ENCODE measurements at regions not wholly inside any gene's neighbourhood (a gene's known extent, or its start where the extent isn't known, plus 50 kb on each side); places are given as distances from the start of the nearest gene placed in this dataset.

DNA sequence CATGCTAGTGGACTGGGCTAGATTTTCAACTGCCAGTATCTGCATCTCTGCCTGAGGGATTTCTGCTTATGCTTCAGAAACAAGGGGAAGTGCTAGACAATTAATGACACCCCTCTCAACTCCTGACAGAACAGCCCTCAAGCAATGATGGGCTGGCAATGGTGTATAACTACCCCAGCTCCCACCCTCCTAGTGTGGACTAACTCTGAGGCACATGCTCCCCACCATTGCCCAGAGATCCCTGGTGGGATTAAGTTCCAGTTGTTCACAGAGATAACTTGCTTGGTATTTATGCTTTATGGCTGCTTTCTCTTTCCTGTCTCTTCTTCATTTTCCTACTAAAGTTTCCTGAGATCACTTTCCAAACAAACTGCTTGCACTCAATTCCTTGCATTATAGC lies 113.5 kb downstream of the RPS24 start:
- H3K36me3 Mint-ChIP-seq: no peaks in the 10 kb centered on the region
- H3K9me3 Mint-ChIP-seq: no peaks in the 10 kb centered on the region
- no peak overlapping the region for H3K4me3 Mint-ChIP-seq
- no peak overlapping the region for H3K27ac Mint-ChIP-seq
- peaks cover 10% of the 10 kb centered on the region for H3K27me3 Mint-ChIP-seq
- no peaks in the 10 kb centered on the region for H3K4me1 Mint-ChIP-seq

GRCh38 chr10:78148216-78148960 lies 114.7 kb downstream of the RPS24 start:
- Mint-ChIP-seq H3K4me1 (no peaks in the 10 kb centered on the region), H3K27me3 (peaks cover 4% of the 10 kb centered on the region), H3K4me3 (no peak overlapping the region), H3K9me3 (no peaks in the 10 kb centered on the region), H3K36me3 (no peaks in the 10 kb centered on the region), H3K27ac (no peak overlapping the region)

DNA sequence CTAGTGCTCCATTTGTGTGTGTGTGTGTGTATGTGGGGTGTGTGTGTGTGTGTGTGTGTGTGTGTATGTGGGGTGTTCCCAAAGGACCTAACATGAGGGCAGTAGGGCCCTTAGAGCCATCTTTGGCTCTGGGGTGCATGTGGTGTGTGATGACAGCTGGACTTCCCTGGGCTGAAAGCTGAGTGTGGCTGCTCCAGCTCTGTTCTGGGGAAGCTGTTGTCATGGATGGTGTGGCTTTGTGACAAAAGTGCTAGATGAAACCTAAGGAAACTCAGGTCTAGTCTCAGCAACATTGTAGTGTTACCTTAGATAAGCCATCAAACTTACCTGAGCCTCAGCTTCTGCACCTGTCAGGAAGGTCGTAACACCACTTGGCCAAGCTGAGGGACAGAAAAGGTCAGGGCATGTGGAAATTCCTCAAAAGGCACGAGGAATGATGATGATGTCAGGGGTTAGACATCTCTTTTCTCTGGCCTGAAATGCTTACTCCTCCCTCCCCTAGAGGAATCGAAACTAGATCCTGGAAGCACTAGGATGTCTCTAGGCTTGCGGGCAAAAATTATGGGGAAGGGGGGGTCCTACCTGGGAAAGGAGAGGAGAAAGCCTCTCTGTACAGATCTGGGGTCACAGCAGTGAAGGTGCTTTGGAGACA lies 115.4 kb downstream of the RPS24 start:
- Mint-ChIP-seq H3K9me3 (no peaks in the 10 kb centered on the region), H3K4me3 (no peak overlapping the region), H3K27ac (no peak overlapping the region), H3K4me1 (no peaks in the 10 kb centered on the region), H3K36me3 (no peaks in the 10 kb centered on the region), H3K27me3 (peaks cover 2% of the 10 kb centered on the region)

- H3K4me1 Mint-ChIP-seq: no peaks in the 10 kb centered on the region
Observed at GRCh38 chr10:78150756-78151155, 117.1 kb downstream of the RPS24 start.

GRCh38 chr10:78155722-78156121 lies 122.1 kb downstream of the RPS24 start:
- H3K4me3 Mint-ChIP-seq: no peak overlapping the region
- no peaks in the 10 kb centered on the region for H3K36me3 Mint-ChIP-seq
- H3K27ac Mint-ChIP-seq: no peak overlapping the region
- H3K27me3 Mint-ChIP-seq: no peaks in the 10 kb centered on the region
- no peaks in the 10 kb centered on the region for H3K9me3 Mint-ChIP-seq
- no peaks in the 10 kb centered on the region for H3K4me1 Mint-ChIP-seq

More at GRCh38 chr10:78150756-78151155, 117.1 kb downstream of the RPS24 start:
- H3K27ac Mint-ChIP-seq: no peak overlapping the region
- no peaks in the 10 kb centered on the region for H3K9me3 Mint-ChIP-seq
- H3K36me3 Mint-ChIP-seq: no peaks in the 10 kb centered on the region
- no peaks in the 10 kb centered on the region for H3K27me3 Mint-ChIP-seq
- no peak overlapping the region for H3K4me3 Mint-ChIP-seq

GRCh38 chr10:78160591-78160990 lies 126.9 kb downstream of the RPS24 start:
- no peaks in the 10 kb centered on the region for H3K36me3 Mint-ChIP-seq
- H3K4me1 Mint-ChIP-seq: no peaks in the 10 kb centered on the region
- H3K27ac Mint-ChIP-seq: no peak overlapping the region

GRCh38 chr10:78162853-78163252 lies 129.2 kb downstream of the RPS24 start:
- Mint-ChIP-seq H3K9me3 (no peaks in the 10 kb centered on the region), H3K27ac (no peak overlapping the region), H3K4me1 (no peaks in the 10 kb centered on the region), H3K36me3 (no peaks in the 10 kb centered on the region), H3K4me3 (no peak overlapping the region), H3K27me3 (no peaks in the 10 kb centered on the region)

More at GRCh38 chr10:78160591-78160990, 126.9 kb downstream of the RPS24 start:
- no peaks in the 10 kb centered on the region for H3K9me3 Mint-ChIP-seq
- H3K27me3 Mint-ChIP-seq: no peaks in the 10 kb centered on the region
- H3K4me3 Mint-ChIP-seq: no peak overlapping the region

DNA sequence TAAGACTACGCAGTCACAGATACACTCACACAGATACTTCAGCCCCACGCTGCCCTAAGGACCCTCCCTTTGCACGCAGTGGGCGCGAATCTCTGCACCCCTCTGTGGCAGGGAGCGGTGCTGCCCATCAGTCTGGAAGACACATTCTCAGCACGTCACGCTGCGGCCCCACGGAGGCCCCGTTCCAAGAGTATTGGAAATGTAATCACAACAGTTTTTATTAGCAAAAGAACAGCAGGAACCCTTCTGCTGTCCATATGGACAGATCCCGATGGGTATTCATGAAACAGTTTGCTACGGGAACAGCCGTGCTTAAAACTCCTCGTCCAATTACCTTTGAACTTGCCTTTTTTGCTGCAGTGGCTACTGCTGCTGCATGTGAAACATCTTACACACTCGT lies 131.0 kb downstream of the RPS24 start:
- H3K4me3 Mint-ChIP-seq: no peak overlapping the region
- H3K4me1 Mint-ChIP-seq: no peaks in the 10 kb centered on the region
- H3K27ac Mint-ChIP-seq: no peak overlapping the region
- no peaks in the 10 kb centered on the region for H3K27me3 Mint-ChIP-seq
- no peaks in the 10 kb centered on the region for H3K36me3 Mint-ChIP-seq
- no peaks in the 10 kb centered on the region for H3K9me3 Mint-ChIP-seq

DNA sequence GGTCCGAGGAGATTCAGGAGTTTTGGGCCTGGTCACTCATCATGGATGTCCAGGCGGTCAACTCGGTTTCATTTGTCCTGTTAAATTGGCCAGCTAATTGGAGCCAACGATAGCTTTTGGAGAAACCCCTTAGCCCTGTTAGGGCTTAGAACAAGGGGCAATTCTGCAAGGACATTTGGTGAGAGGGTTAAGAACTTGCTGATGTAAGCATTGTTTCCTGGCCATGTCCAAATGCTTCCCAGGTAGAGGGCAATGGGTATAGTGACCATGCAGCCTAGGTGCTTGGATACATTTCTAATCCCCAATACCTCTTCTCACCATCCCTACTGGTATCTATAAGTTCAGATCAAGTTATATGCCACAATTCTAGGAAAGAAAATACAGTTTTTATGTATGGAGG lies 131.5 kb downstream of the RPS24 start:
- Mint-ChIP-seq H3K9me3 (no peaks in the 10 kb centered on the region), H3K4me3 (no peak overlapping the region), H3K4me1 (no peaks in the 10 kb centered on the region), H3K27ac (no peak overlapping the region), H3K36me3 (no peaks in the 10 kb centered on the region), H3K27me3 (no peaks in the 10 kb centered on the region)

DNA sequence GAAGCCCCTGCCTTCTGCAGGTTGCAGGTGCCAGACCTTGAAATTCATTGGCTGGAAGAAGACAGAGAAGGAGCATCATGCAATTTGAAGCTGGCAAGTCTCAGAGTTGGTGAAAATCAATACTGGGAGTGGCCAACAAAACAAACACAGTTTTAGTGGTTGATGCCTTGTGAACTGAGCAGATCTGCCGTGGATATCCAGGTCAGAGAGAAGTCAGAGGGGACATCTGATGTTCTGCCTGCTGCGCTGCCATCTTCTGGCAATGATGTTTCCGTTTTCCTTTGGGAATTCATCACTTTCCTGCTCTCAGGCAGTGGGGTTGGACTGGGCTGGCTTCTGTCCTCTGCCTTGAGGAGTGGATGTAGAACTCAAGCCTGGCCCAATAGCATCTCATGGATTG lies 132.0 kb downstream of the RPS24 start:
- H3K9me3 Mint-ChIP-seq: no peaks in the 10 kb centered on the region
- H3K4me3 Mint-ChIP-seq: no peak overlapping the region
- H3K4me1 Mint-ChIP-seq: no peaks in the 10 kb centered on the region
- no peak overlapping the region for H3K27ac Mint-ChIP-seq
- no peaks in the 10 kb centered on the region for H3K27me3 Mint-ChIP-seq
- no peaks in the 10 kb centered on the region for H3K36me3 Mint-ChIP-seq

- no peaks in the 10 kb centered on the region for H3K9me3 Mint-ChIP-seq
- H3K27me3 Mint-ChIP-seq: no peaks in the 10 kb centered on the region
- H3K4me1 Mint-ChIP-seq: no peaks in the 10 kb centered on the region
- no peaks in the 10 kb centered on the region for H3K36me3 Mint-ChIP-seq
- no peak overlapping the region for H3K27ac Mint-ChIP-seq
- H3K4me3 Mint-ChIP-seq: no peak overlapping the region
Observed at GRCh38 chr10:78166261-78166660, 132.6 kb downstream of the RPS24 start.

GRCh38 chr10:78169214-78169613 lies 135.6 kb downstream of the RPS24 start:
- H3K27ac Mint-ChIP-seq: no peak overlapping the region
- H3K4me1 Mint-ChIP-seq: no peaks in the 10 kb centered on the region
- no peaks in the 10 kb centered on the region for H3K9me3 Mint-ChIP-seq
- H3K27me3 Mint-ChIP-seq: no peaks in the 10 kb centered on the region
- no peak overlapping the region for H3K4me3 Mint-ChIP-seq
- H3K36me3 Mint-ChIP-seq: no peaks in the 10 kb centered on the region

DNA sequence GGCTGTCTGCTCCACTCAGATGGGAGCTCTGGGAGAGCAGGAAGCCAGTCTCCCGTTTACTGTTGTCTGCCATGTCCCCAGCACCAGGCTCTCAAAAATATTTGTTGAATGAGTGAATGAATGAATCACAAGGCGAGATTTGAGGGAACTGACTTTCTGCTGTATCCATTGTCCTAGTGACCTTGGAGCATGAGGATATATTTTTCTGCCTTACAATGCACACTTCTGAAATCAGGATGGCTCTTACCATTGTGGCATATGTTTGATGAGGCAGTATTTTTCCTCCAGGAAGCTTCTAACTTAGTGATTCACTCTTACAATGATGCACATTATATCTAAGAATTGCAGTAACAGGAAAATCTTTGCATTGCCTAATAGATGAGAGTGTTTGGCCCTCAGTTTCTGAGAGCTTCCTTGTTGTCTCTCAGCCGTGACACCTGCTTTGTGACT lies 136.4 kb downstream of the RPS24 start:
- H3K4me3 Mint-ChIP-seq: no peak overlapping the region
- H3K4me1 Mint-ChIP-seq: no peaks in the 10 kb centered on the region
- H3K27ac Mint-ChIP-seq: no peak overlapping the region
- no peaks in the 10 kb centered on the region for H3K36me3 Mint-ChIP-seq
- H3K9me3 Mint-ChIP-seq: no peaks in the 10 kb centered on the region
- H3K27me3 Mint-ChIP-seq: no peaks in the 10 kb centered on the region

- H3K27me3 Mint-ChIP-seq: no peaks in the 10 kb centered on the region
- no peaks in the 10 kb centered on the region for H3K9me3 Mint-ChIP-seq
- H3K4me3 Mint-ChIP-seq: no peak overlapping the region
- no peaks in the 10 kb centered on the region for H3K4me1 Mint-ChIP-seq
- H3K36me3 Mint-ChIP-seq: no peaks in the 10 kb centered on the region
- H3K27ac Mint-ChIP-seq: no peak overlapping the region
Observed at GRCh38 chr10:78171633-78172400, 138.2 kb downstream of the RPS24 start.

GRCh38 chr10:78173360-78174015 lies 139.8 kb downstream of the RPS24 start:
- H3K27ac Mint-ChIP-seq: no peak overlapping the region
- no peaks in the 10 kb centered on the region for H3K36me3 Mint-ChIP-seq
- no peaks in the 10 kb centered on the region for H3K27me3 Mint-ChIP-seq
- no peaks in the 10 kb centered on the region for H3K9me3 Mint-ChIP-seq
- H3K4me3 Mint-ChIP-seq: no peak overlapping the region
- no peaks in the 10 kb centered on the region for H3K4me1 Mint-ChIP-seq

Data from activated naive CD4-positive, alpha-beta T cell treated with anti-CD3 and anti-CD28 coated beads, Interleukin-2, amount 50 U/mL, for 24 hours (primary cell).